SH-SY5Y (cell line): ENCODE measurements at regions not wholly inside any gene's neighbourhood (a gene's known extent, or its start where the extent isn't known, plus 50 kb on each side); places are given as distances from the start of the nearest gene placed in this dataset.

Source experiments
- GATA2 ChIP-seq: IDR thresholded peaks from 2 replicates; pipeline ENCODE4 v1.6.1; 2011; ENCODE audit warnings: mild to moderate bottlenecking, low read depth, low read length
- GATA3 ChIP-seq: IDR thresholded peaks from 2 replicates; pipeline ENCODE4 v1.6.1; 2011; ENCODE audit warnings: low read depth, mild to moderate bottlenecking, low read length, moderate library complexity

DNA sequence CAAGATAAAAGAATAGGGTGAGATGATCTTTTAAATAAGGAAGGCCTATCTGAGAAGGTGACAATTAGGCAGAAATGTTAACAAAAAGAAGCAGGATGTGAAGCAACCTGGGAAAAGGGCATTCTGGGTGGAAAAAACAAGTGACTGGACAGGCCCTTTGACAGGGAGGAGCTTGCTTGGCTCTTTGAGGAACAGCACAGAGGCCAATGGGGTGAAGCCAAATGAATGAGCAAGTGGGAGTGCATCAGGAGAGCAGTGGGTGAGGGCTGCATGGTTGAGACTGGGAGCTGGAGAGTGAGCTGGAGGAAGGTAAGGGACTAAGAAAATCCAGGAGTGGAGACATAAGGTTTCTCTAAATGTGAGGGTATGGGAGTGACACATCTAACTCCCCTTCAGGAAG is 126.9 kb downstream of the TDRD15 start:
- no peak for TF ChIP-seq GATA2
- no peak for TF ChIP-seq GATA3
